Naive B cell (primary cell): ENCODE measurements at regions not wholly inside any gene's neighbourhood (a gene's known extent, or its start where the extent isn't known, plus 50 kb on each side); places are given as distances from the start of the nearest gene placed in this dataset.

Experiments used
- ATAC-seq, 2 donors: fragments of 150-1000 bp; cut with Tn5 transposase; 2 replicates each; pipeline ENCODE4 v1.10.0; 2021; ENCODE audit warnings: low read depth in 2 of 2, mild to moderate bottlenecking in 2 of 2, moderate library complexity in 2 of 2
- DNase-seq: peaks from one replicate; pipeline ENCODE4 v3.0.0; 2022
- H3K27ac Mint-ChIP-seq, 6 donors: one replicate each; pipeline ENCODE4 v1.8.0; 2020 to 2022; ENCODE audit warnings: mild to moderate bottlenecking in 6 of 6, mixed read lengths in 6 of 6, moderate library complexity in 5 of 6, inconsistent platforms in 2 of 6
- H3K27me3 Mint-ChIP-seq, 3 donors: one replicate each; pipeline ENCODE4 v1.8.0; 2021 to 2022; ENCODE audit warnings: mixed read lengths in 3 of 3, mild to moderate bottlenecking in 1 of 3
- H3K36me3 Mint-ChIP-seq, 2 donors: one replicate each; pipeline ENCODE4 v1.8.0; 2020 to 2022; ENCODE audit warnings: mixed read lengths in 2 of 2, inconsistent platforms in 1 of 2, mild to moderate bottlenecking in 1 of 2
- H3K4me1 Mint-ChIP-seq, 3 donors: one replicate each; pipeline ENCODE4 v1.8.0; 2020 to 2022; ENCODE audit warnings: mixed read lengths in 3 of 3, inconsistent platforms in 1 of 3, mild to moderate bottlenecking in 1 of 3, moderate library complexity in 1 of 3
- H3K4me3 Mint-ChIP-seq, 8 donors: one replicate each; pipeline ENCODE4 v1.8.0; 2020 to 2022; ENCODE audit warnings: mild to moderate bottlenecking in 8 of 8, mixed read lengths in 8 of 8, moderate library complexity in 8 of 8, inconsistent platforms in 2 of 8
- H3K9me3 Mint-ChIP-seq, 7 donors: one replicate each; pipeline ENCODE4 v1.8.0; 2020 to 2022; ENCODE audit warnings: mixed read lengths in 7 of 7, mild to moderate bottlenecking in 5 of 7, inconsistent platforms in 2 of 7, moderate library complexity in 1 of 7

GRCh38 chr3:106797461-106797860 is 579.8 kb upstream of the CCDC54 start:
- ATAC-seq = no peak
- Mint-ChIP-seq H3K36me3 (peaks cover 0 to 2% of the 10 kb centered on the region in 2 donors), H3K4me3 (no peak overlapping the region), H3K4me1 (no peaks in the 10 kb centered on the region), H3K9me3 (peaks cover 0 to 11% (median 2%) of the 10 kb centered on the region in 7 donors), H3K27ac (no peak overlapping the region), H3K27me3 (no peaks in the 10 kb centered on the region)
- no peak for DNase-seq

GRCh38 chr3:106805625-106806024 is 571.6 kb upstream of the CCDC54 start:
- ATAC-seq (no peak), DNase-seq (no peak)
- Mint-ChIP-seq H3K4me3 (no peak overlapping the region), H3K4me1 (peaks cover 0 to 3% (median 2%) of the 10 kb centered on the region in 3 donors), H3K27ac (no peak overlapping the region), H3K9me3 (no peaks in the 10 kb centered on the region), H3K27me3 (no peaks in the 10 kb centered on the region), H3K36me3 (no peaks in the 10 kb centered on the region)

GRCh38 chr3:106806964-106807363 is 570.3 kb upstream of the CCDC54 start:
- Mint-ChIP-seq H3K4me1 (peaks cover 0 to 3% (median 2%) of the 10 kb centered on the region in 3 donors), H3K9me3 (no peaks in the 10 kb centered on the region), H3K27me3 (no peaks in the 10 kb centered on the region), H3K4me3 (no peak overlapping the region), H3K27ac (no peak overlapping the region), H3K36me3 (no peaks in the 10 kb centered on the region)
- no peak for DNase-seq
- no peak for ATAC-seq

GRCh38 chr3:106809041-106809440 is 568.2 kb upstream of the CCDC54 start:
- peak overlapping the region in 1 of 8 donors; percentile 65 for H3K4me3 Mint-ChIP-seq
- no peaks in the 10 kb centered on the region for H3K9me3 Mint-ChIP-seq
- no peak overlapping the region for H3K27ac Mint-ChIP-seq
- no peak for DNase-seq
- no peaks in the 10 kb centered on the region for H3K27me3 Mint-ChIP-seq
- ATAC-seq = no peak
- H3K4me1 Mint-ChIP-seq = peaks cover 0 to 3% (median 2%) of the 10 kb centered on the region in 3 donors
- no peaks in the 10 kb centered on the region for H3K36me3 Mint-ChIP-seq

- H3K36me3 Mint-ChIP-seq = no peaks in the 10 kb centered on the region
- H3K4me1 Mint-ChIP-seq = peaks cover 0 to 3% (median 2%) of the 10 kb centered on the region in 3 donors
- DNase-seq = no peak
- no peak overlapping the region for H3K4me3 Mint-ChIP-seq
- H3K27me3 Mint-ChIP-seq = no peaks in the 10 kb centered on the region
- H3K27ac Mint-ChIP-seq = no peak overlapping the region
- ATAC-seq = no peak
- H3K9me3 Mint-ChIP-seq = no peaks in the 10 kb centered on the region
Measured at GRCh38 chr3:106809623-106810299, 567.5 kb upstream of the CCDC54 start.

GRCh38 chr3:106810300-106810875 is 566.9 kb upstream of the CCDC54 start:
- Mint-ChIP-seq H3K27me3 (no peaks in the 10 kb centered on the region), H3K4me1 (peaks cover 0 to 3% (median 2%) of the 10 kb centered on the region in 3 donors), H3K36me3 (no peaks in the 10 kb centered on the region), H3K4me3 (no peak overlapping the region), H3K9me3 (no peaks in the 10 kb centered on the region), H3K27ac (peak overlapping the region in 1 of 6 donors; percentile 1)
- ATAC-seq (no peak), DNase-seq (no peak)

GRCh38 chr3:106811376-106811775 is 565.9 kb upstream of the CCDC54 start:
- no peak for ATAC-seq

GRCh38 chr3:106813742-106814141 is 563.5 kb upstream of the CCDC54 start:
- Mint-ChIP-seq H3K27ac (no peak overlapping the region), H3K36me3 (no peaks in the 10 kb centered on the region)

More at GRCh38 chr3:106811376-106811775, 565.9 kb upstream of the CCDC54 start:
- no peak for DNase-seq
- Mint-ChIP-seq H3K4me3 (no peak overlapping the region), H3K36me3 (no peaks in the 10 kb centered on the region), H3K4me1 (peaks cover 0 to 3% (median 2%) of the 10 kb centered on the region in 3 donors), H3K9me3 (no peaks in the 10 kb centered on the region), H3K27ac (no peak overlapping the region), H3K27me3 (no peaks in the 10 kb centered on the region)

GRCh38 chr3:106814231-106814630 is 563.0 kb upstream of the CCDC54 start:
- H3K36me3 Mint-ChIP-seq = no peaks in the 10 kb centered on the region
- H3K9me3 Mint-ChIP-seq = no peaks in the 10 kb centered on the region

More at GRCh38 chr3:106813742-106814141, 563.5 kb upstream of the CCDC54 start:
- DNase-seq (no peak), ATAC-seq (no peak)
- Mint-ChIP-seq H3K27me3 (no peaks in the 10 kb centered on the region), H3K9me3 (no peaks in the 10 kb centered on the region), H3K4me3 (no peak overlapping the region), H3K4me1 (peaks cover 0 to 3% (median 2%) of the 10 kb centered on the region in 3 donors)

GRCh38 chr3:106816838-106817237 is 560.4 kb upstream of the CCDC54 start:
- Mint-ChIP-seq H3K27me3 (no peaks in the 10 kb centered on the region), H3K4me1 (no peaks in the 10 kb centered on the region), H3K27ac (no peak overlapping the region), H3K4me3 (no peak overlapping the region), H3K9me3 (no peaks in the 10 kb centered on the region), H3K36me3 (no peaks in the 10 kb centered on the region)
- DNase-seq (no peak), ATAC-seq (no peak)

More at GRCh38 chr3:106814231-106814630, 563.0 kb upstream of the CCDC54 start:
- no peak for ATAC-seq
- Mint-ChIP-seq H3K4me1 (peaks cover 0 to 3% (median 0%) of the 10 kb centered on the region in 3 donors), H3K27ac (no peak overlapping the region), H3K27me3 (no peaks in the 10 kb centered on the region), H3K4me3 (no peak overlapping the region)
- DNase-seq = no peak

GRCh38 chr3:106817706-106818105 is 559.5 kb upstream of the CCDC54 start:
- H3K4me3 Mint-ChIP-seq = no peak overlapping the region
- no peak overlapping the region for H3K27ac Mint-ChIP-seq
- DNase-seq (no peak), ATAC-seq (no peak)
- H3K4me1 Mint-ChIP-seq = no peaks in the 10 kb centered on the region
- H3K36me3 Mint-ChIP-seq = no peaks in the 10 kb centered on the region
- no peaks in the 10 kb centered on the region for H3K27me3 Mint-ChIP-seq
- H3K9me3 Mint-ChIP-seq = no peaks in the 10 kb centered on the region

- no peaks in the 10 kb centered on the region for H3K36me3 Mint-ChIP-seq
- no peaks in the 10 kb centered on the region for H3K27me3 Mint-ChIP-seq
- no peak overlapping the region for H3K4me3 Mint-ChIP-seq
- H3K9me3 Mint-ChIP-seq = no peaks in the 10 kb centered on the region
- DNase-seq (no peak), ATAC-seq (no peak)
- H3K4me1 Mint-ChIP-seq = no peaks in the 10 kb centered on the region
- no peak overlapping the region for H3K27ac Mint-ChIP-seq
Measured at GRCh38 chr3:106819440-106819839, 557.8 kb upstream of the CCDC54 start.

- H3K9me3 Mint-ChIP-seq = no peaks in the 10 kb centered on the region
- ATAC-seq (no peak), DNase-seq (no peak)
- no peaks in the 10 kb centered on the region for H3K4me1 Mint-ChIP-seq
- H3K27ac Mint-ChIP-seq = no peak overlapping the region
- H3K36me3 Mint-ChIP-seq = no peaks in the 10 kb centered on the region
- H3K4me3 Mint-ChIP-seq = no peak overlapping the region
- H3K27me3 Mint-ChIP-seq = no peaks in the 10 kb centered on the region
Measured at GRCh38 chr3:106820726-106821362, 556.4 kb upstream of the CCDC54 start.

GRCh38 chr3:106821801-106822200 is 555.4 kb upstream of the CCDC54 start:
- Mint-ChIP-seq H3K27me3 (no peaks in the 10 kb centered on the region), H3K9me3 (no peaks in the 10 kb centered on the region), H3K36me3 (no peaks in the 10 kb centered on the region), H3K4me3 (no peak overlapping the region), H3K27ac (no peak overlapping the region), H3K4me1 (no peaks in the 10 kb centered on the region)
- DNase-seq (no peak), ATAC-seq (no peak)
